Neutrophil (primary cell): ENCODE measurements at regions not wholly inside any gene's neighbourhood (a gene's known extent, or its start where the extent isn't known, plus 50 kb on each side); places are given as distances from the start of the nearest gene placed in this dataset.

Source experiments
- H3K27ac ChIP-seq: fragments of 200-600 bp; sonication (generic); 2 replicates; pipeline ENCODE4 v1.5.1; 2016; ENCODE audit warnings: mild to moderate bottlenecking, moderate library complexity
- H3K27me3 ChIP-seq: fragments of 200-600 bp; sonication (generic); 2 replicates; pipeline ENCODE4 v1.6.0; 2016; ENCODE audit warnings: mild to moderate bottlenecking
- H3K36me3 ChIP-seq: fragments of 200-600 bp; sonication (generic); 2 replicates; pipeline ENCODE4 v1.5.1; 2017
- H3K4me1 ChIP-seq, 2 experiments: fragments of 200-600 bp in 1 of 2; sonication (generic) in 1 of 2; 1 replicate in 1 of 2; 2 replicates in 1 of 2; pipeline versions ENCODE4 v1.5.1 to v1.6.1; 2013 to 2016; ENCODE audit warnings: low read depth in 1 of 2, low read length in 1 of 2, mild to moderate bottlenecking in 1 of 2, moderate library complexity in 1 of 2; ENCODE audit not compliant: control insufficient read depth in 1 of 2, insufficient read depth in 1 of 2
- H3K4me3 ChIP-seq, 2 experiments: fragments of 200-600 bp in 1 of 2; sonication (generic) in 1 of 2; 1 replicate in 1 of 2; 2 replicates in 1 of 2; pipeline ENCODE4 v1.5.1; 2013 to 2016; ENCODE audit warnings: low read depth in 1 of 2, low read length in 1 of 2, mild to moderate bottlenecking in 1 of 2, moderate library complexity in 1 of 2
- H3K9me3 ChIP-seq: fragments of 200-600 bp; sonication (generic); 2 replicates; pipeline ENCODE4 v1.5.1; 2016
- CTCF ChIP-seq: fragments of 200-600 bp; sonication (generic); IDR thresholded peaks from 2 replicates; pipeline ENCODE4 v1.5.1; 2016; ENCODE audit warnings: antibody characterized with exemption

GRCh38 chr11:29187215-29187614 is 829.6 kb downstream of the KCNA4 start:
- Histone ChIP-seq H3K4me1 (no peaks in the 10 kb centered on the region), H3K27me3 (no peaks in the 10 kb centered on the region), H3K4me3 (no peak overlapping the region), H3K9me3 (no peaks in the 10 kb centered on the region), H3K27ac (no peak overlapping the region), H3K36me3 (no peaks in the 10 kb centered on the region)
- no peak for TF ChIP-seq CTCF

- H3K4me3 ChIP-seq, result no peak overlapping the region
- no peaks in the 10 kb centered on the region for H3K4me1 ChIP-seq
- no peaks in the 10 kb centered on the region for H3K27me3 ChIP-seq
- H3K36me3 ChIP-seq, result no peaks in the 10 kb centered on the region
- no peak overlapping the region for H3K27ac ChIP-seq
- no peaks in the 10 kb centered on the region for H3K9me3 ChIP-seq
- no peak for TF ChIP-seq CTCF
Observed at GRCh38 chr11:29184939-29185890, 831.6 kb downstream of the KCNA4 start.

- no peaks in the 10 kb centered on the region for H3K36me3 ChIP-seq
- H3K27ac ChIP-seq, result no peak overlapping the region
- TF ChIP-seq CTCF, result no peak
- H3K4me1 ChIP-seq, result no peaks in the 10 kb centered on the region
- H3K9me3 ChIP-seq, result no peaks in the 10 kb centered on the region
- no peaks in the 10 kb centered on the region for H3K27me3 ChIP-seq
- no peak overlapping the region for H3K4me3 ChIP-seq
Observed at GRCh38 chr11:29183301-29183700, 833.5 kb downstream of the KCNA4 start.

- no peak overlapping the region for H3K27ac ChIP-seq
- no peak for TF ChIP-seq CTCF
- H3K4me3 ChIP-seq, result no peak overlapping the region
- H3K4me1 ChIP-seq, result no peaks in the 10 kb centered on the region
- no peaks in the 10 kb centered on the region for H3K9me3 ChIP-seq
- no peaks in the 10 kb centered on the region for H3K27me3 ChIP-seq
- H3K36me3 ChIP-seq, result no peaks in the 10 kb centered on the region
Observed at GRCh38 chr11:29173660-29174062, 843.2 kb downstream of the KCNA4 start.

- H3K4me3 ChIP-seq, result no peak overlapping the region
- no peaks in the 10 kb centered on the region for H3K4me1 ChIP-seq
- no peak overlapping the region for H3K27ac ChIP-seq
- H3K9me3 ChIP-seq, result no peaks in the 10 kb centered on the region
- no peak for TF ChIP-seq CTCF
- H3K27me3 ChIP-seq, result no peaks in the 10 kb centered on the region
- no peaks in the 10 kb centered on the region for H3K36me3 ChIP-seq
Observed at GRCh38 chr11:29171360-29171950, 845.4 kb downstream of the KCNA4 start.
